ENCODE measurements at regions not wholly inside any gene's neighbourhood (a gene's known extent, or its start where the extent isn't known, plus 50 kb on each side); places are given as distances from the start of the nearest gene placed in this dataset.

GRCh38 chr13:44802491-44802890, 186.8 kb downstream of the NUFIP1 start:
- BruUV-seq (replicated peaks) = no TSS peak
- H3K9me3 ChIP-seq (replicated peaks; ENCODE audit: control insufficient read depth, insufficient read depth, low read depth, low read length) = no peaks in the 10 kb centered on the region
- POLR2A ChIA-PET = no interaction called here
- intact Hi-C loops (cut with micrococcal nuclease) (no loop called here), in situ Hi-C loops (cut with MboI) (no loop called here)
- CTCF ChIA-PET (ENCODE audit: low intra/inter-chr PET ratio) = no interaction called here
- WGBS (ENCODE audit: insufficient coverage, low coverage, missing lambda C conversion rate) = 4% methylated on average over 4 of the region's 4 CpGs
- DNase-seq (ENCODE audit: extremely low read depth in 1 of 4, low spot score in 3 of 4) = no peak
- H3K4me2 ChIP-seq (ENCODE audit: insufficient read depth, low read length) = no peak overlapping the region
- H3K4me1 ChIP-seq (replicated peaks in 1 of 2; ENCODE audit: control insufficient read depth in 2 of 2, insufficient read depth in 2 of 2, low read length in 2 of 2) = no peaks in the 10 kb centered on the region
- no peak overlapping the region for H3K27ac ChIP-seq (ENCODE audit: extremely low read depth, low read depth, low read length)
- no peak for FAIRE-seq
- peaks cover 0 to 9% of the 10 kb centered on the region in 2 experiments; a peak in 1 of 5 replicates for H3K27me3 ChIP-seq (ENCODE audit: control insufficient read depth in 2 of 2, insufficient read depth in 2 of 2, low read length in 2 of 2)
- no peak overlapping the region for H3K4me3 ChIP-seq
- ATAC-seq = no peak
- no peaks in the 10 kb centered on the region for H3K36me3 ChIP-seq (ENCODE audit: control insufficient read depth, insufficient read depth, low read length)
- no peaks in the 10 kb centered on the region for H3K9me1 ChIP-seq (ENCODE audit: control insufficient read depth, insufficient read depth, low read length)
- no peak overlapping the region for H2AFZ ChIP-seq (ENCODE audit: low read depth, low read length)
- H3K79me2 ChIP-seq (ENCODE audit: control insufficient read depth, insufficient read depth, low read length) = no peaks in the 10 kb centered on the region
- no peak overlapping the region for H3K9ac ChIP-seq (ENCODE audit: insufficient read depth in 1 of 2, low read depth in 2 of 2, low read length in 2 of 2)
- no peaks in the 10 kb centered on the region for H4K20me1 ChIP-seq (replicated peaks; ENCODE audit: control insufficient read depth, insufficient read depth, low read length)
- TF ChIP-seq ZNF592 (IDR thresholded peaks at IDR 0.05) (no peak), ZNF232 (CRISPR knock-in tag; IDR thresholded peaks at IDR 0.05) (no peak), KLF1 (tag; IDR thresholded peaks at IDR 0.05) (no peak), ZNF512 (tag; IDR thresholded peaks at IDR 0.05) (no peak), RCOR1 (IDR thresholded peaks at IDR 0.05; ENCODE audit: borderline replicate concordance in 1 of 2, low read depth in 2 of 2, low read length in 2 of 2) (no peak), ZNF407 (IDR thresholded peaks at IDR 0.05; ENCODE audit: low read depth) (no peak), ETV5 (CRISPR knock-in tag; IDR thresholded peaks at IDR 0.05; ENCODE audit: low read depth) (no peak), NFE2 (IDR thresholded peaks at IDR 0.05; ENCODE audit: low read depth) (no peak)
